Activated CD8-positive, alpha-beta memory T cell treated with anti-CD3 and anti-CD28 coated beads, Interleukin-2, amount 50 U/mL, for 48 hours (primary cell): ENCODE measurements at regions not wholly inside any gene's neighbourhood (a gene's known extent, or its start where the extent isn't known, plus 50 kb on each side); places are given as distances from the start of the nearest gene placed in this dataset.

Source experiments
- DNase-seq: peaks from one replicate; pipeline ENCODE4 v3.0.0-alpha.2; 2020

DNA sequence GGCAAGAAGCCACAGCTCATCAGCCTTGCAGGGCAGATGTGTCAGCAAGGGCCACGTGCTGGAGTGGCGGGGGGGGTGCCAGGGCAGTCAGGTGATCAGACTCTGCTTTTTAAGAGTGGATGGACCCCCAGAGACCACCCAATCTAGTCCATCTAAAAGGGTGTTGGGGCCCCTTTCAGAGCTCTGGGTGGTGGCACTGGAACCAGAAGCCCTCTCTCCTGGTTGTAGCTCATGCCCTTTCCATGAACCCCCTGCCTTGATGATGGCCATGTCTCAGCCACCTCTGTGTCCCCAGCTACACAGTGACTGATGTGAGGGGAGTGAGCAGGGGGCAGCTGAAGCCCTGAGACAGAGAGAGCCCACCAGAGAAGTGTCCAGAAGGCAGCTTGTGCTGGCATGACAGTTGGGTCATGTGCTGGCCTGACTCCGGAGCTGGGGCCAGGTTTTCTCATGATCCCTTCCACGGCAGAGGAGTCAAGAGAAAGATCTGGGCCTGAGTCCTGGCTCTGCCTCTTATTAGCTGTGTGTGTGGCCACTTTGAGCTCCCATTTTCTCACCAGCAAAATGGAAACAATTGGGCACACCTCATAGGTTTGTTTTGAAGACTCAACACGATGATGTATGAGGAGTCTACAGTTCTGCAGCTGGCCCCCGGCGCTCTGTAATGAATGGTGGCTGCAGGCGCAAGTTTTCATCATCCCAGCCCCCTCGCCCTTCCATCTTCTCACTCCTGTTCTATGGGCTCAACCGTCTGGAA is 195.7 kb downstream of the ZFP36L2 start:
- no peak for DNase-seq

DNA sequence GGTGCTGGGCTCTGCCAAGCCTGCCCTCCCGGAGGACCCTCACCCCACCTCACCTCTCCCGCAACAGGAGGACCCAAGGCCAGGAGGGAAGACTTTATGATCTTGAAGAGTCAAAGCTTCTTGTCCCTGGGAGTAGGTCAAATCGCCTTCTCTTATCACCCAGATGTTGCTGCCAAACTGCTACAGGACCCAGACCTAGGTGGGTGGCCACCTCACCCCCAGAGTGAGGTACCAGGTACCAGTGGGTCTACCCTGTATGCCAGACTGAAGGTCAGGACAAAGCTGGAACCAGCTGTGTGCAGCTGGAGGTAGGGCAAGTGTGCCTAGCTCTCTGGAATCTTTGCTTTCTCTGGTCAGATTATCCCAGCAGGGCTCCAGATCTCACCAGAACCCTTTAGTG is 197.2 kb downstream of the ZFP36L2 start:
- no peak for DNase-seq

DNA sequence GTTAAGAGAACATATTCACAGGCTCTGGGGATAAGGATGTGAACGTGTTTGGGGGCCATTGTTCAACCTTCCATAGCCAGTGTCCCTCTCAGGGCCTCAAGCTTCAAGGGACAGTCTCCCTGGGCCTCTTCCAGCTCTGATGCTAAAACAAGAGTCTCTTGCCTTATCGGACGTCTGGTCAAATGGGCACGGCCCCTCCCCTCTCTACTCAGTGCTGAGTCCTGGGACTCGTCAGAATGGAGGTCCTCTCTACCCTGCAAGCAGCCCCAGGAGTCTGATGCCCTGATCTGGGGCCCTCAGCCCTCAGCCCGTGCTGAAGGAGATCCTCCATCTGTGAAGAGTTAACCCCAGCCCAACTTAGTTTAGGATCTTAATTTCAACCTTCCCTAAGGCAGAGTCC is 198.2 kb downstream of the ZFP36L2 start:
- no peak for DNase-seq

DNA sequence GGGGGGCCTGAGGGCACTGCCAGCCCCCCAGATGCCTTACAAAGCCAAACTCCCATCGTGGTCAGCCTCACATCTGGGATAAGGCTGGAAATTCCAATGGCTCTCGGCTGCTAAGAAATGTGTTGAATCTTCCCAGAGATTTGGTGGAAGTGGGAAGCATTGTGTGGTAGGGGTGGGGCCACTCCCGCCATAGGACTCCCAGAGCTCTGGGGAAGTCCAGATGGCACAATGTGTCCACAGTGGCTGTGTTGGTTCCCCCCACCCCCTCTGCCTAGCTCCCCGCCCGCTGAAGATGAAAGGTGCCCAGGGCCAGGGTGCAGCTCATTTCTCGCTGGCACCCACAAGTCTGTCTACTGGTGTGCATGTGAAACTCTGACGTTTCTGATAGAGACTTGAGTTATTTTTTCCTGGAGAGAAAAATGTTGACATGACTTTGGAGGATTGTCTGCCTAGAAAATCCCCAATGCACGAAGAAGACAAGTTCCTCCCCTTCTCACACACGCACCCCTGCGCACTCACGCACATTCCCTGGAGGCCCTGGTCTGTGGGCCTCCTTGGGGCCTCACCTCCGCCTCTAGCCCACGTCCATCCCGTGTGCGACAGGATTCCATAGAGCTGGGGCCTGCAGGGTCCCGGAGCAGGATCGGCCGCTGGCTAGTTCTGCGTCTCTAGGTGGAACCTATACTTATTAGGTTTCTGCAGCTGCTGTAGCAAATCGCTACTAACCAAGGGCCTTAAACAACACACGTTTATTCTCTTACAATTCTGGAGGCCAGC is 199.1 kb downstream of the ZFP36L2 start:
- DNase-seq = no peak

DNA sequence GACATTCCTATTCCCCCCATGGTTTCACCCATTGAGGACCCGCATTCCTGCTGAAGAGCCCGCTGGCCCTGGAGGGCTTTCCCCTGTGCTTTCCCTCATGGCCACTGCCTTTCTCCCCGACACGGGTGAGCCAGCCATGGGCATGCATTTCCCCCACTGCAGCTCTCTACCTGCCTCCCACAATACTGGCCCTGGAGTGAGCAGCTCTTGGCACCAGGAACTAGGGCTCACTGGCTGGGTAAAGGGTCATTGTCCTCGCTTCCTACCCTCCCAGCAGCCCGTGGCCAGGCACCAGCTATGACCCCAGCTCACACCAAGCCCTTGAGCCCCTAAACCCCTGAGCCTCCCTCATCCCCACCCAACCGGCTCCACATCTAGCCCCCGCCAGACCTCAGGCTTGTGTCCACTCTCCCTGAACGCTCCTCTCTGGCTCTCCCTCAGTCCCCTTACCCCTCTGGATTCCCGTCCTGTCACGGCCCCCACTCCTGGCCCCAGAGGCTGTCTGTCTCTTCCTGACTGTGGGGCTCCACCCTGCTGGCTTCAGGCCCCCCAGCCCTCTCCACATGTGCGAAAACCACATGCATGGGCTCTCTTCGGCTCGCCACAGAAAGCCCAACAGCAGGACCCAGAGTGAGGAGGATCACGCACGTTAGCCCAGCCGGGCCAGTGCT is 199.8 kb downstream of the ZFP36L2 start:
- no peak for DNase-seq

DNA sequence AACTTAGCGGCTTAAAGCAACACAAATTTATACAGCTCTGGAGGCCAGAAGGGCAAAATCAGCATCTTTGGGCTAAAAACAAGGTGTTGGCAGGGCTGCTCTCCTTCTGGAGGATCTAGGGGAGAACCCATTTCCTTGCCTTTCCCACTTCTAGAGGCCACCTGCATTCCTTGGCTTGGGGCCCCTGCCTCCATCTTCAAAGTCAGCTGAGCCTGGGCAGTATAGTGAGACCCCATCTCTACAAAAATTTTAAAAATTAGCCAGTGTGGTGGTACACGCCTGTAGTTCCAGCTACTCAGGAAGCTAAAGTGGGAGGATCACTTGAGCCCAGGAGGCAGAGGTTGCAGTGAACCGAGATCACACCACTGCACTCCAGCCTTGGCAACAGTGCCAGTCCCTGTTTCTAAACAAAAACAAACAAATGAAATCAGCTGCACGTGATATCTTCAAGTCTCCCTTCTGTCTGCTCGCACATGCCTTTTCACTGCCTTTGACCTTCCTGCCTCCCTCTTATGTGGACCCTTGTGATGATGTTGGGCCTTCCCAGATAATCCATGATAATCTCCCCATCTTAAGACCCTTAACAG is 200.6 kb downstream of the ZFP36L2 start:
- DNase-seq = no peak

DNA sequence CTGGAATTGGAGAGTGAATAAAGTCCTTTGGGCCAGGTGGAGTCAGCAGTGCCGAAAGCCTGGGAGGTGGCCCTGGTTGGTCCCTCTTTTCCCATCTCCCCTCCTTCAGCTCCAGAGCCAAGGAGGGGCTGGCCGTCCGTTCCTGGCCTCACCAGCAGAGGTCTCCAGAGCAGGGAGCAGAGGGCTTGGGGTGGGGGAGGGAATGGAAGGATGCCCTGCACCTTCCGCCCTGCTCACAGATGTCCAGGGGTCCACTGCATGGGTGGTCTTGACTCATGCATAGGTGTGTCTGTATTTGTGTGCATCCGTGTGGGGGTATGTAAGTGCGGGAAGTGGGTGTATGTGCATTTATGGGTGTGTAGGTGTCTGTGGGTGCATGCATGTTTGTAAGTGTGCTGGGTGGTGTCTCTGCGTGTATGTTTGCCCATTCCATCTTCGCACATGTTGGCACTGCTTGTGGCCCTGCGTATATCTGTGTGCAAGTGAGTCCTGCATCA is 201.8 kb downstream of the ZFP36L2 start:
- peak; percentile 71 for DNase-seq

DNA sequence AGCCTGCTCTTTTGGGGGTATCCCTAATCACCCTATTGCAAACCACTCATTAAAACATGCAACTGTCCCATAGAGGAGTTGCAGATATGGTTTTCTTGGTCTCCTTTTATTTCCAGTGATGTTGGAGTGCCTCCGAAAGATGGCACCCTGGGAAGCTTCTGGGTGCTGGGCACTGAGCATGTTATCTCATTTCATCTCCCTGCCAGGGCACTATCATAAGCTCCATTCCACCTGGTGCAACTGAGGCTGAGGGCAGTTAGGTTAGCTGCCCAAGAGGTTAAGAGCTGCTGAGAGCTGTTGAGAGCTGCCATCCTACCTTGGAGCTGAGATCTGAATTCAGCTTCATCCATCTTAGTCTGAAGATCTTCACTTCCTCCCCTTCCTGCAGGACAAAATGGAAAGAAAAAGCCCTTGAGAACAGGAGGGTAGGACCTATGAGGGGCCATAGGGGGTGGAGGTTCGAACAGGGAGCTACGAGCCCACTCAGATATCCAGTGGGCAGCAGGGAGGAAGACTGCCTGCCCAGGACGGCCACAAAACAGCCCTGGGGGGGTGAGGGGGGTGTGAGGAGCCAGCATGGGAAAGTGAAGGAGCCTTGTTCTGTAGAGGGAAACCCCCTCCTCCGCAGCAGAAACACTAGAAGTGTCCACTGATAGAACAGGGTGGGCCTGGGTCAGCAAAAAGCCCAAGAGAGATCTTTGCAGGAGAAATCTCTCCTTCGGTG is 202.5 kb downstream of the ZFP36L2 start:
- no peak for DNase-seq

DNA sequence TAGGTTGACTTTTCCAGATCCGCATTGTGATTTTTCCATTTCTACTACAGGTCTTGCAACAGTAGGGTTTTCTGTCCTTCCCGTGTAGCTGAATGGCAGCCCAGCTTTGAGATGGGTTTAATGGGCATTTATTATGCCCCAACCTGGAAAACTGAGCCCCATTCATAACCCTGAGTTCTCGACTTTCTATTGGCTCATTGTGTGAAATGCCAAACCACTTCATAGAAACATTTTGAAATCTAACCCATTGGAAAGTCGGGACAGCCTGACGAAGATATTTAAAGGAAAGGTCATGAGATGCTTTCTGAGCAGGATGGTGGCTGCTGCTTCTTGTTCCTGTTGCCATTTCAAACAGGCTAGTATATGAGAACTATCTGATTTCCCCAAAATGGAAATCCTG is 203.5 kb downstream of the ZFP36L2 start:
- DNase-seq = no peak

DNA sequence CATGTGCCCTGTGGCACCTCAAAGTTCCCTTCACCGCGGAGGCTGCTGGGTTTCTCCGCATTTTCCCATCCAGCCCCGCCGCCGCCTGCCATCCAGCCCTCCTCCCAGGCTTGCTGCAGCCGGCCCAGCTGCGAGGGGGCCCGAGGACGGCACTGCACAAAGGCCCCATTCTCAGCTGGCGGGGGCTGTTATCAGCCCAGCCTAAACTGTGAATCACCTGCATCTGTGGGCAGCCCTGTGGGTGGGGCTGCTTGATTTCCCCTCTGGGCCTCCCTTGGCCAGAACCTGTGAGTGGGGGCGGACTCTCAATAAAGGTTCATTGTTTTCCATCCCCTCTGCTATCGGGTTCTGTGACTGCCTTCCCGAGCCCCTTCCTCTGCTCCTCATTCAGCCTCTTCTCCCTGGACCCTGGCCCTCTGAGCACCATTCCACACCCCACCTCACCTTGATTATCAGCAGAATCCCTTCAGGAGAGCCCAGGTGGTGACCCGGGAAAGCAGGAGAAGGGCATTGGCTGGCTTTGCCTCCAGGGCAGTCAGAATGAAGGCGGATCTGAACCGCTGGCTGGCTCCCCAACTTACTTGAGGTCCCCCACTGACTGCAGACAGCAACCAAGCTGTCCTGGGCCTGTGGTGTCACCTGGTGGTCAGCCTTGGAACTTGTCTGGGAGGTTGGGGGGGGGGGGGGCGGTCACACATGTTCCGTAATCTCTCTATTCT is 204.5 kb downstream of the ZFP36L2 start:
- no peak for DNase-seq

DNA sequence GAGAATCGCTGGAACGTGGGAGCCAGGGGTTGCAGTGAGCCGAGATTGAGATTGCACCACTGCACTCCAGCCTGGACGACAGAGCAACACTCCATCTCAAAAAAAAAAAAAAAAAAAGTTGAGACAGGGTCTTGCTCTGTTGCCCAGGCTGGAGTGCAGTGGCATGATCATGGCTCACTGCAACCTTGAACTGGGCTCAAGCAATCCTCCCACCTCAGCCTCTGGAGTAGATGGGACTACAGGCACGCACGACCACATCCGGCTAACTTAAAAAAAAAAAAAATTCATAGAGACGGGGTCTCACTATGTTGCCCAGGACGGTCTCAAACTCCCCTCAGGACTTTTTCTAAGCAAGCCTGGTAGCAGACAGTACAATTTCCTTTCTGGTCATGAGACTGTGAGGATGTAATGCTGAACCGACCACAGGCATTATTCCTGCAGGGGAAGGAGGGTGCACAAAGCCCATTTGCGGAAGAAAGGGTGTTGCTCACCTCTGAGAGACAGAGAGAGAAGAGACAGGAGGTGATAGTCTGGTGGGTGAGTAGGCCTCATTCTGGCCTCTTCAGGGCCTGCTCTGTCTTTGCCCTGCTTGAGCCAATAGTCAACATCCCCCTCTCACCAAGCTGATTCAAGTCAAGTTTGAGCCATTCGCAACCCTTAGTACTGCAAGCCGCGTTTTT is 205.3 kb downstream of the ZFP36L2 start:
- no peak for DNase-seq

DNA sequence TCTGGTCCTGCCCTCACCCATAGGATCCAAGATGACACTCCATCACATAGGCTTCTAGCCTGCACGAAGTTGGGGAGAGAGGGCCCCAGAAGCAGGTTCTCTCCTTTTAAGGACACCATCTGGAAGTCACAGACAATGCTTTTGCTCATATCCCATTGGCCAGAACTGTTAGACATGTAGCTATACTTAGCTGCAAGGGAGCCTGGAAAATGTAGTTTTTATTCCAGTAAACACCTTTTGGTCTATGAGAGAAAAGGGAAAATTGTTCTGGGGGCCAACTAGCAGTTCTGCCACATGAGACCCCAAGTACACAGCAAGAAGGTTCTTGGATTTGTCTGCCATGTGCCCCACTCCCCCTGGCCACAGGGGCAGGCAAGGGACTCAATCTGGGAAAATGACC is 206.1 kb downstream of the ZFP36L2 start:
- no peak for DNase-seq

DNA sequence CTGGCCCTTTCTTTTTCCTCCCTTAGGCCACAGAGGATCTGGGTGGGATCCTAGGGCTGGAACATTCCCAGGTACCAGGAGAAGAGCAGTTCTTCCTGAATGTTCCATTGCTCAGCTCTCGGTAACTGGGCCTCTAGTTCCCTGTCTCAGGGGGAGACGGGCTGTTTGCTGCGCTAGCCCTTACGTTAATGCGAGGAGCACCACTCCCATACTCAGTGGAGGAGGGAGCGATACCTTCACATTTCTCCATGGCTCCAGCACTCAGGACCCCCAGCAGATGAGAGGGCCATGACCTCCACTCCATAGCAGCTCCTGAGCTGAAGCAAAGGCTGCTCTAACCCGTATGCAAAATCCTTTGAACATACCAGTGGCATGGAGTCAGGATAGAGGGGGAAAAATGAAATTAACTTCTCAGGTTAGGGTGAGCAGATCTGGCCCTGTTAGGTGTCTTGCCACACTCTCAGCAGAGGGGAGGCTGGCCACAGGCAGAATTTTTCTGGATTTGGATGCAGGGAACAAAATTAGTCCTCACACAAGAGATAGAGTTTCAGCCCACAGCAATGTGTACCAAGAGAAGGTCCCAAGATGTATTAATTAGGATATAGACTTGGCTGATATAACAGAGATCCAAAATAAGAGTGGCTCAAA is 206.7 kb downstream of the ZFP36L2 start:
- DNase-seq = no peak

DNA sequence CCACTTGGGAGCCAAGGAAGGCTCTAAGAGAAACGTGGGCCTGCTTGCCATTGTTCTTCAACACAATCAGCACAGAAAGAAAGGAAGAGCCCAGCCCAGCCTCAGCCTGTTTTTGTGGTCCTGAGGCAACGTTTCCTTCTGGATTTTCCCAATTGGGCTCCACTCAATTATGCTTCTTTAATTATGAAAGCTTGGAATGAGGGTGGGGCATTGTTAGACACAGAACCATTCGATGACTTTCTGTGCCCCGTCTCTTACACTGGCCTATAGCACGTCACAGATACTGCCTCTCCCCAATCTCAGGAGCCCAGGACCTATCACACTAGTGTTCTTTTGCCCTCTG is 207.4 kb downstream of the ZFP36L2 start:
- DNase-seq = no peak

DNA sequence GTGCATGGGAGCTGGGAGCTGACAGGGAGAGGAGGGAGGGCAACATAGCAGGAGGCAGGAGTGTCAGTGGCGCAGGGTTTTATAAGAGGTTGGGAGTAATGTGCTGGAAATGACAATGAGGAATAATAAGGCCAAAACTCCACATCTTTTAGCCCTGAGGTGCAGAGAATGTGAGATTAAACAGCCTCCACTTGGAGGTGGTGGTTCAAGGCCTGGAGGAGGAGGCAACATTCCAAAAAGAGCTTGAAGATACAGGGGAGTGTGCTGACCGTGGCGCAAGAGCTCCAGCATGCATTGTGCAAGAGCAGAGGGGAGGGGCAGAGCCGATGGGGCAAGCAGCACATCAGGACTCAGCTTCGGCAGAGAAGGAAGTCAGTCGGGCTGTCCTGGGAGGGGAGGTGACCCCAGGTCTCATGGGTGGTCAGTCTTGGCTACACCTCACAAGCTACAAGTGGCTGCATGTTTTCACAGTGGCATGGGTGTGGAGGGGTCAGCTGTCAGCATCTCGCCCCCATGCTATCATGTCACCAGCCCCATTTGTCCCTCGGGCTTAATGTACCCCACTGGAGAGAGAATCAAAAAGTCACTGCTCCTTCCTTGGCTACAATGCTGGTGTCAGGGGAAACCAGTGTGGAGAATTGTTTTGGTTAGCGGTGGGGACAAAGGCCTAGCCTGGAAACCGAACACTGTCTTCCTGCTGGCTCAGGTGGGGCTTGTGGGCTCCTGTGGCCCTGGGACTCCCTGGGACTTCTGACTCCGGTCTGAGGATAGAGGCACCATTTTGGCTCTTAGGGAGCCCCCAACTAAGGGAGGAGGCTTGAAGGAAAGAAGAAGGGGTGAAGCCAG is 208.0 kb downstream of the ZFP36L2 start:
- no peak for DNase-seq

DNA sequence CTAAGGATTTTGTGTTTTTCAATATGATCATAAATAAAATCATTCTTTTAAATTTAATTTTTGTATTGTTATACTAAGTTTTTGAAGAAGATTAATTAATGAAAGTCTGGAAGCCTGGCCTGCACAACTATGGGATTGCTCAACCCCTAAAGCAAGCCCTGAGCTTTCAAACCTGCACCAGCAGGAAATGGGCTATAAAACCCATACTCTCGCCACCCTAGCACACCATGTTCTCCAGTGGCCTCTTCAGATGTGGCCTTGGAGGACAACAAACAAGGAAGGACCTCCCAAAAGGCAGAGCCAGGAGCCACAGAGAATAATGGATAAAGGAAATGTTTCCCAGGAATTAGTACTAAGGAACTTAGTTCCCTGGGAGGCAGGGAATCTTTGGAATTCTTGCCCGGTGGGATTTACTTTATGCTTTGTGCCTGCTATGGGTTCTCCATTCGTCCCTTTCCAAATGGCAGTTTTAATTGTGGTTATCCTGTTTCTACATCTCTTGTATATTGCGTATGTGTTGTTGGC is 212.5 kb downstream of the ZFP36L2 start:
- DNase-seq = no peak

DNA sequence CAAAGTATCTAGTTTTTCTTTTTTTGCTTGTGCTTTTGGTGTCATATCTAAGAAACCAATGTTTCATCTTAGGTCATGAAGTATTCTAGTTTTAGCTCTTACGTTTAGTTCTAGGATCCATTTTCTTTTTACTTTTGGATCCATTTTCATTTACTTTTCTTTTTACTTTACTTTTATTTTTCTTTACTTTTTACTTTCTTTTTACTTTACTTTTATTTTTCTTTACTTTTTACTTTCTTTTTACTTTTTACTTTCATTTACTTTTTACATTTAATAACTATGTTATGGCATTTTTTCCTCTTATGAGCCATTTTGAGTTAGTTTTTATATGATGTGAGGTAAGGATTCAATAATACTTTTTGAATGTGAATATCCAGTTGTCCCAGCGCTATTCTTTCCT is 213.4 kb downstream of the ZFP36L2 start:
- no peak for DNase-seq

DNA sequence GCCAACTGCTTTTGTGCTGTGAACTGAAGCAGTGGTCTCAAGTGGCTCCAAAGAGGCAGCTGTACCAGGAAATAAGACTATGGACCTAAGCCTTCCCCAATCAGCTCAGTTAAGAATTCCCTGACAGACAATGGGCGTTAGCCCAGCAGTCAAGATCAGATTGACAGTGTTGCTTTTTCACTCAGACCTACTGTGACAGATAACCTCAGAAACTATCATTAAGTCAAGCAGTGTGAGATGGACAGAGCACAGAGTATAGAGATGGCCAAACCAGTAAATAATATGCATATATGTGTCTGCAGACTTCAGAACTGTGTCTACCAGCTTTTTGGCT is 215.3 kb downstream of the ZFP36L2 start:
- peak; percentile 29 for DNase-seq

DNA sequence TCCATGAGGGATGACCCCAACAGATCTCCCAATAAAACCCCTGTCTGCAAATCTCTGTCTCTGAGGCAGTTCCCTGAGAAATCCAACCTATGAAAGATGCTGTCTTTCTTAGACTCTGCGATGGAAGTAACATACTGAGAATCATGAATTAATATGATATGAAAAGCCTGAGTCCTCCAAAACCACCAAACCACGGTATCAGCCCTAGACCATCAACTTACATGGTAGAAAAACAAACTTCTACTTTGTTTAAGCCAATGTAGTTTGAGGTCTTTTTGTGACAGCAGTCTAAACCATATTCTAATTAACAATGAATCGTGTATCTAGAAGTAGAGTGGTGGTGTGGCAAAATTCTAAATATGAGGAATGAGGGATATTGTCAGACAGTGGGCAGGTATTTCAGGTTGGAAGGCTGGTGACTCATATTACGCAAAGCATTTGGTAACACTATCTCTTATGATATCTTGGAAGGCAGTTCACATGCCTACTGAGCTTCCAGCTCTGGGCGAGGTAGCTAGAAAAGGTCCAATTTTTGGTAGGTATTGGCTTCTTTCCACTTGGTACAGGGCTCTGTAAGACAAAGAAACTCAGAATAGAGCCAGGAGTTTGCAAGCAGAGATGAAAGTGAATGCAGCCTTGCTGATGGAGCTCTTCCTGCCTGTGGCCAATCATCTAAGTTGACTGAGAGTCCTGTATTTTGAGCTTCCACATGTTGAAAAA is 215.8 kb downstream of the ZFP36L2 start:
- DNase-seq = no peak
